ENCODE measurements at regions not wholly inside any gene's neighbourhood (a gene's known extent, or its start where the extent isn't known, plus 50 kb on each side); places are given as distances from the start of the nearest gene placed in this dataset.

- Histone ChIP-seq H3K9ac (ENCODE audit: insufficient read depth, low read length) (no peak overlapping the region), H3K4me3 (replicated peaks in 1 of 4; ENCODE audit: control extremely low read depth in 1 of 4, insufficient read depth in 1 of 4, low read depth in 3 of 4, low read length in 4 of 4) (no peak overlapping the region), H3K36me3 (ENCODE audit: control insufficient read depth, insufficient read depth, low read length) (no peaks in the 10 kb centered on the region), H3K4me1 (ENCODE audit: control insufficient read depth, extremely low read depth, insufficient read depth, low read length) (no peaks in the 10 kb centered on the region), H2AFZ (ENCODE audit: low read length) (no peak overlapping the region), H3K27me3 (ENCODE audit: control insufficient read depth, insufficient read depth, low read length) (no peaks in the 10 kb centered on the region), H3K27ac (ENCODE audit: insufficient read depth, low read length) (no peak overlapping the region), H4K20me1 (ENCODE audit: control insufficient read depth, extremely low read depth, insufficient read depth, low read length) (no peaks in the 10 kb centered on the region), H3K9me3 (ENCODE audit: control insufficient read depth, insufficient read depth, low read depth, low read length) (no peaks in the 10 kb centered on the region), H3K79me2 (ENCODE audit: control insufficient read depth, insufficient read depth, low read length) (no peaks in the 10 kb centered on the region), H3K4me2 (ENCODE audit: extremely low read depth, insufficient read depth, low read length) (no peak overlapping the region)
- no peak for DNase-seq (ENCODE audit: low read depth in 2 of 2)
- TF ChIP-seq EZH2 (IDR thresholded peaks at IDR 0.05; ENCODE audit: low read length, missing control alignments) = no peak
- no peak for TF ChIP-seq CTCF (conservative IDR thresholded peaks at IDR 0.05 in 1 of 2, IDR thresholded peaks at IDR 0.05 in 1 of 2; ENCODE audit: low read depth in 1 of 2, low read length in 2 of 2)
These were observed 1546.2 kb downstream of the OLFM4 start for GRCh38 chr13:54574791-54575190.

DNA sequence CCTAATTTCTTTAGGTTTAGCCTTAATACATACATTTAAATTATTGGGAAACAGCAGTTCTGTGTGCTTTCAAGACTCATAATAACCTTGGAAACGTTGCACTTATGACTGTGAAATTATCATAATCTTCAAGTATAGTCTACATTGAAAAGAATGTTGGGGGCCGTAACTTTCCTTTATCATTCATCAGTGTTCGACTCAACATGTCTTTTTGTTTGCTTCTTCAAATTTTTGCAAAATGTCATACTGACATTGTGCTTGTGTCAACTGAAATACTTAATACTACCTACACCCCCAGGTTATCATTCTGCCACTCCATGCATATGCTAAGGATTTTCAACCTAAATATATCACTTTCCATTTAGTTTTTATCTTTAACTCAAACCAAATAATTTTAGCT, 1562.9 kb downstream of the OLFM4 start:
- TF ChIP-seq EZH2 (IDR thresholded peaks at IDR 0.05; ENCODE audit: low read length, missing control alignments) = no peak
- no peak for TF ChIP-seq CTCF (conservative IDR thresholded peaks at IDR 0.05 in 1 of 2, IDR thresholded peaks at IDR 0.05 in 1 of 2; ENCODE audit: low read depth in 1 of 2, low read length in 2 of 2)
- H3K4me2 ChIP-seq (ENCODE audit: extremely low read depth, insufficient read depth, low read length) = no peak overlapping the region
- H3K27me3 ChIP-seq (ENCODE audit: control insufficient read depth, insufficient read depth, low read length) = no peaks in the 10 kb centered on the region
- no peaks in the 10 kb centered on the region for H3K9me3 ChIP-seq (ENCODE audit: control insufficient read depth, insufficient read depth, low read depth, low read length)
- no peak for DNase-seq (ENCODE audit: low read depth in 2 of 2)
- no peaks in the 10 kb centered on the region for H4K20me1 ChIP-seq (ENCODE audit: control insufficient read depth, extremely low read depth, insufficient read depth, low read length)
- no peak overlapping the region for H3K4me3 ChIP-seq (replicated peaks in 1 of 4; ENCODE audit: control extremely low read depth in 1 of 4, insufficient read depth in 1 of 4, low read depth in 3 of 4, low read length in 4 of 4)
- H3K9ac ChIP-seq (ENCODE audit: insufficient read depth, low read length) = no peak overlapping the region
- no peaks in the 10 kb centered on the region for H3K4me1 ChIP-seq (ENCODE audit: control insufficient read depth, extremely low read depth, insufficient read depth, low read length)
- no peaks in the 10 kb centered on the region for H3K79me2 ChIP-seq (ENCODE audit: control insufficient read depth, insufficient read depth, low read length)
- H3K36me3 ChIP-seq (ENCODE audit: control insufficient read depth, insufficient read depth, low read length) = no peaks in the 10 kb centered on the region
- H3K27ac ChIP-seq (ENCODE audit: insufficient read depth, low read length) = no peak overlapping the region
- no peak overlapping the region for H2AFZ ChIP-seq (ENCODE audit: low read length)

DNA sequence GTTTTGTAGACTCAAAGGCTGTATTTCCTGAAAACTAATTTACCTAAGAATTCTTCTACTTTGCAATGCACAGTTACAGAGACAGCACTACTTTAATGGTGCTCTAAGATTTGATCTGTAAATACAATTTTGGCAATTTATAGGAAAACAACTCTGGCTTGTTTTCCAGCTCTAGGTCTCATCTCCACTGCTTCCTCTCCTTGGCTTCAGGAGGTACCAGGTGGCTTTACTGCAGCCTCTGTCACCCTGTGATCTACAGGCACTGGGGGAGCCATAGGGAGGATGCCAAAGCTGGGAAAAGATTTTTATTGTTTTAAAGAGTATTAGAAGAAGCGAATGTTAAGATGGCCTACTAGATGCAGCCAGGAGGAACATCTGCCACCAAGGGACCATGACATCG, 1563.6 kb downstream of the OLFM4 start:
- Histone ChIP-seq H4K20me1 (ENCODE audit: control insufficient read depth, extremely low read depth, insufficient read depth, low read length) (no peaks in the 10 kb centered on the region), H3K79me2 (ENCODE audit: control insufficient read depth, insufficient read depth, low read length) (no peaks in the 10 kb centered on the region), H3K4me3 (replicated peaks in 1 of 4; ENCODE audit: control extremely low read depth in 1 of 4, insufficient read depth in 1 of 4, low read depth in 3 of 4, low read length in 4 of 4) (no peak overlapping the region), H3K36me3 (ENCODE audit: control insufficient read depth, insufficient read depth, low read length) (no peaks in the 10 kb centered on the region), H3K27me3 (ENCODE audit: control insufficient read depth, insufficient read depth, low read length) (no peaks in the 10 kb centered on the region), H3K9ac (ENCODE audit: insufficient read depth, low read length) (no peak overlapping the region), H2AFZ (ENCODE audit: low read length) (no peak overlapping the region), H3K27ac (ENCODE audit: insufficient read depth, low read length) (no peak overlapping the region), H3K9me3 (ENCODE audit: control insufficient read depth, insufficient read depth, low read depth, low read length) (no peaks in the 10 kb centered on the region), H3K4me2 (ENCODE audit: extremely low read depth, insufficient read depth, low read length) (no peak overlapping the region), H3K4me1 (ENCODE audit: control insufficient read depth, extremely low read depth, insufficient read depth, low read length) (no peaks in the 10 kb centered on the region)
- DNase-seq (ENCODE audit: low read depth in 2 of 2) = no peak
- TF ChIP-seq CTCF (conservative IDR thresholded peaks at IDR 0.05 in 1 of 2, IDR thresholded peaks at IDR 0.05 in 1 of 2; ENCODE audit: low read depth in 1 of 2, low read length in 2 of 2) = no peak
- TF ChIP-seq EZH2 (IDR thresholded peaks at IDR 0.05; ENCODE audit: low read length, missing control alignments) = no peak
